Ishikawa (cell line): ENCODE measurements at regions not wholly inside any gene's neighbourhood (a gene's known extent, or its start where the extent isn't known, plus 50 kb on each side); places are given as distances from the start of the nearest gene placed in this dataset.

Experiments used
- CREB1 ChIP-seq: IDR thresholded peaks from 2 replicates; pipeline ENCODE4 v1.6.1; 2012; ENCODE audit warnings: low read depth
- EP300 ChIP-seq: IDR thresholded peaks from 2 replicates; pipeline ENCODE4 v1.6.1; 2012; ENCODE audit warnings: borderline replicate concordance
- NFIC ChIP-seq: IDR thresholded peaks from 2 replicates; pipeline ENCODE4 v1.6.1; 2012
- TCF12 ChIP-seq: IDR thresholded peaks from 2 replicates; pipeline ENCODE4 v1.6.1; 2012; ENCODE audit warnings: low read depth
- YY1 ChIP-seq: IDR thresholded peaks from 2 replicates; pipeline ENCODE4 v1.6.1; 2012; ENCODE audit warnings: low read depth

DNA sequence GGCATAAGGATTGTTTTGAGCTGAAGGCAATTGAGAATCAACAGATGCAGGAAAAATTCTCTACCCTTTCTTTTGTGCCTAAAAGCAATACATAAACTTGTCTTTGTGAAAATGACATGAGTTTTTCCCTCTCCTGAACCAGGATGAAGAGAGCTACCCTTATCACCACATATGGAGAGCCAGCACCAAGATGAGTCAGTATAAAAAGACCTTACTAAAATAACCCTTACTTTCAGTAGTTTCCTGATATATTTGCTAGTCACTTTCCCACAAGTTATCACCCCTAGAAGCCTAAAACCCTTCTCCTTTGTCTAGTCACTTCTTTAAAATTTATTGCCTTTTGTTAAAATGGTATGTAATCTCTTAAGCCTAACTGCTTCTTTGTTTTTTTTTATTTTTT lies 61.9 kb upstream of the ANKRD10 start:
- TF ChIP-seq NFIC: no peak
- TF ChIP-seq YY1: no peak
- no peak for TF ChIP-seq TCF12
- no peak for TF ChIP-seq EP300
- no peak for TF ChIP-seq CREB1
